ENCODE measurements at regions not wholly inside any gene's neighbourhood (a gene's known extent, or its start where the extent isn't known, plus 50 kb on each side); places are given as distances from the start of the nearest gene placed in this dataset.

DNA sequence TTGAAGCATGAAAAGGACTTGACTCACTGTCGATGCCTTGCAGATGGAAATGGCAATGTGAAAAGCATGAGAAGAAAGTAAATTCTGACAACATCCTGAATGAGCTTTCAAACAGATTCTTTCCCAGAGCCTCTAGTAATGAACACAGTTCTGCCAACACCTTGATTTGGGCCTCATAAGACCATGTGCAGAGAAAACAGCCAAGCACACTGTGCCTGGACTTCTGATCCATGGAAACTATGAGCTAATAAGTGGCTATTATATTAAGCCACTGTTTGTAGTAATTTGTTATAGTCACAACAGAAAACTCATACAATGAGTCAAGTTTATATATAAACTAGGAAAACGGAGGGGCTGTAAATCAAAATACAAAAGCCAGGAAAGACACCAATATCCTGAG, 477.3 kb downstream of the MBD2 start:
- intact Hi-C loops (cut with micrococcal nuclease; ENCODE audit: unreplicated experiment) (no loop called here), in situ Hi-C loops (cut with HindIII; ENCODE audit: extremely low pct_ligation_motif_present, low pct_unique_long_range_greater_than_20kb) (no loop called here)
- Histone ChIP-seq H3K27me3 (ENCODE audit: control insufficient read depth in 1 of 2, insufficient read depth in 2 of 2, low read length in 2 of 2) (no peaks in the 10 kb centered on the region), H3K27ac (ENCODE audit: extremely low read length, insufficient read depth, low read length) (no peak overlapping the region), H3K36me3 (replicated peaks in 1 of 2; ENCODE audit: control insufficient read depth in 1 of 2, insufficient read depth in 2 of 2, low read length in 2 of 2) (no peaks in the 10 kb centered on the region), H3K9me3 (ENCODE audit: low read length) (no peaks in the 10 kb centered on the region), H4K20me1 (ENCODE audit: insufficient read depth, low read length) (no peaks in the 10 kb centered on the region), H3K79me2 (ENCODE audit: insufficient read depth, low read length) (no peaks in the 10 kb centered on the region), H3K4me1 (ENCODE audit: insufficient read depth, low read length) (no peaks in the 10 kb centered on the region), H2AFZ (ENCODE audit: low read length) (no peak overlapping the region), H3K4me2 (ENCODE audit: low read depth, low read length) (no peak overlapping the region), H3K9ac (ENCODE audit: insufficient read depth, low read depth, low read length) (no peak overlapping the region), H3K4me3 (replicated peaks in 1 of 3; ENCODE audit: insufficient read depth in 1 of 3, low read depth in 2 of 3, low read length in 3 of 3) (no peak overlapping the region)
- DNase-seq (ENCODE audit: low spot score) (no peak), FAIRE-seq (no peak), ATAC-seq (no peak)
- no peak for TF ChIP-seq ZNF615 (CRISPR knock-in tag; IDR thresholded peaks at IDR 0.05; ENCODE audit: borderline replicate concordance)
- no peak for TF ChIP-seq ZNF598 (CRISPR knock-in tag; IDR thresholded peaks at IDR 0.05; ENCODE audit: borderline replicate concordance)
- TF ChIP-seq CERS6 (CRISPR knock-in tag; IDR thresholded peaks at IDR 0.05), result no peak
- TF ChIP-seq, protein P1, sequence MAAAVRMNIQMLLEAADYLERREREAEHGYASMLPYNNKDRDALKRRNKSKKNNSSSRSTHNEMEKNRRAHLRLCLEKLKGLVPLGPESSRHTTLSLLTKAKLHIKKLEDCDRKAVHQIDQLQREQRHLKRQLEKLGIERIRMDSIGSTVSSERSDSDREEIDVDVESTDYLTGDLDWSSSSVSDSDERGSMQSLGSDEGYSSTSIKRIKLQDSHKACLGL (CRISPR knock-in tag; IDR thresholded peaks at IDR 0.05), result no peak
- no peak for TF ChIP-seq EZH2 (conservative IDR thresholded peaks at IDR 0.05; ENCODE audit: low read depth, low read length)
- no TSS peak for BruUV-seq (replicated peaks)
- ChIA-PET CTCF (ENCODE audit: low intra/inter-chr PET ratio, low total read pairs) (no interaction called here), POLR2A (no interaction called here)
- 2% methylated on average over 2 of the region's 2 CpGs for WGBS (ENCODE audit: low lambda C conversion rate)

GRCh38 chr18:53745986-53746385, 478.5 kb downstream of the MBD2 start:
- no peak overlapping the region for H3K9ac ChIP-seq (ENCODE audit: insufficient read depth, low read depth, low read length)
- in situ Hi-C loops (cut with HindIII; ENCODE audit: extremely low pct_ligation_motif_present, low pct_unique_long_range_greater_than_20kb), result no loop called here
- ChIA-PET POLR2A (no interaction called here), CTCF (ENCODE audit: low intra/inter-chr PET ratio, low total read pairs) (no interaction called here)
- intact Hi-C loops (cut with micrococcal nuclease; ENCODE audit: unreplicated experiment), result no loop called here
- no peaks in the 10 kb centered on the region for H3K4me1 ChIP-seq (ENCODE audit: insufficient read depth, low read length)
- WGBS (ENCODE audit: low lambda C conversion rate), result 0% methylated on average over 1 of the region's 1 CpG
- H3K27ac ChIP-seq (ENCODE audit: extremely low read length, insufficient read depth, low read length), result no peak overlapping the region
- no peak overlapping the region for H2AFZ ChIP-seq (ENCODE audit: low read length)
- H3K79me2 ChIP-seq (ENCODE audit: insufficient read depth, low read length), result no peaks in the 10 kb centered on the region
- BruUV-seq (replicated peaks), result no TSS peak
- H3K4me3 ChIP-seq (replicated peaks in 1 of 3; ENCODE audit: insufficient read depth in 1 of 3, low read depth in 2 of 3, low read length in 3 of 3), result no peak overlapping the region
- no peaks in the 10 kb centered on the region for H3K36me3 ChIP-seq (replicated peaks in 1 of 2; ENCODE audit: control insufficient read depth in 1 of 2, insufficient read depth in 2 of 2, low read length in 2 of 2)
- FAIRE-seq (no peak), ATAC-seq (no peak), DNase-seq (ENCODE audit: low spot score) (no peak)
- no peaks in the 10 kb centered on the region for H4K20me1 ChIP-seq (ENCODE audit: insufficient read depth, low read length)
- H3K4me2 ChIP-seq (ENCODE audit: low read depth, low read length), result no peak overlapping the region
- H3K27me3 ChIP-seq (ENCODE audit: control insufficient read depth in 1 of 2, insufficient read depth in 2 of 2, low read length in 2 of 2), result no peaks in the 10 kb centered on the region
- H3K9me3 ChIP-seq (ENCODE audit: low read length), result no peaks in the 10 kb centered on the region
- TF ChIP-seq ZNF414 (CRISPR knock-in tag; IDR thresholded peaks at IDR 0.05), result no peak
- TF ChIP-seq MATR3 (CRISPR knock-in tag; IDR thresholded peaks at IDR 0.05), result no peak
- TF ChIP-seq PPARG (CRISPR knock-in tag; conservative IDR thresholded peaks at IDR 0.05), result no peak
- no peak for TF ChIP-seq AHDC1 (CRISPR knock-in tag; IDR thresholded peaks at IDR 0.05; ENCODE audit: borderline replicate concordance)
- no peak for TF ChIP-seq NAIF1 (CRISPR knock-in tag; IDR thresholded peaks at IDR 0.05; ENCODE audit: borderline replicate concordance)
- no peak for TF ChIP-seq ZNF790 (CRISPR knock-in tag; IDR thresholded peaks at IDR 0.05; ENCODE audit: borderline replicate concordance)
- TF ChIP-seq ZNF816 (CRISPR knock-in tag; IDR thresholded peaks at IDR 0.05; ENCODE audit: borderline replicate concordance), result no peak

All from HepG2 (cell line).